GM18499 (cell line): ENCODE measurements at regions not wholly inside any gene's neighbourhood (a gene's known extent, or its start where the extent isn't known, plus 50 kb on each side); places are given as distances from the start of the nearest gene placed in this dataset.
"Not testable (repeated sequence)": the region's sequence is repeated elsewhere in the genome, so short reads cannot be mapped to it uniquely, and the experiment has no call there.

Experiments used
- ATAC-seq: cut with Tn5 transposase; IDR thresholded peaks from one replicate; pipeline ENCODE4 v1.9.1; 2021; ENCODE audit warnings: moderate number of reproducible peaks; ENCODE audit not compliant: insufficient read depth, unreplicated experiment

DNA sequence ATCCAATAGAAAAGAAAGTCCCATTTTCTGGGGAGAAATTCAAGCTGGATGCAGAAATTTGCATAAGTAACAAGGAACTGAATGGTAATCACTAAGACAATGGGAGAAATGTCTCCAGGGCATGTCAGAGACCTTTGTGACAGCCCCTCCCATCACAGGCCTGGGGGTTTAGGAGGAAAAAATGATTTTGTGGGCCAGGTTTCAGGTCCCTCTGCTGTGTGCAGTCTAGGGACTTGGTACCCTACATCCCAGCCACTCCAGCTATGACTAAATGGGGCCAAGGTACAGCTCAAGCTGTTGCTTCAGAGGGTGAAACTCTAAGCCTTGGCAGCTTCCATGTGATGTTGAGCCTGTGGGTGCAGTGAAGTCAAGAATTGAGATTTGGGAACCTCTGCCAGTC is 695.5 kb upstream of the MIR17HG start:
- no peak for ATAC-seq

DNA sequence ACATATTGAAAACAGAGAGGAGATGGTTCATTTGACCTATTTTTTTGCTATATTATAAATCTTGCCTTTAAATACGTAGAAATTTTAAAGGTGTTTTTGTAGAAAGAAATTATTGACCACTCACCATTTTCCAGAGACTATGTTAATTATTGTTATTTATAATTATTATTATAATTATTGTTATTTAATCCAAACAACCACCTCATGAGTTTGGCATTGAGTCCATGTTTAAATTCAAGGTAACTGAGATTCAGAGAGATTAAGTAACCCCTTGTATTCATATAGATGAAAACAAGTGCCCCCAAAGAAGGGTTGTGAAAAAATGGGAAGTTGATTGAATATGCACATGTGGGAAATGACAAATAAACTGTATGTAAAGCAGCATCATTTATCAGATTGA is 692.5 kb upstream of the MIR17HG start:
- no peak for ATAC-seq

DNA sequence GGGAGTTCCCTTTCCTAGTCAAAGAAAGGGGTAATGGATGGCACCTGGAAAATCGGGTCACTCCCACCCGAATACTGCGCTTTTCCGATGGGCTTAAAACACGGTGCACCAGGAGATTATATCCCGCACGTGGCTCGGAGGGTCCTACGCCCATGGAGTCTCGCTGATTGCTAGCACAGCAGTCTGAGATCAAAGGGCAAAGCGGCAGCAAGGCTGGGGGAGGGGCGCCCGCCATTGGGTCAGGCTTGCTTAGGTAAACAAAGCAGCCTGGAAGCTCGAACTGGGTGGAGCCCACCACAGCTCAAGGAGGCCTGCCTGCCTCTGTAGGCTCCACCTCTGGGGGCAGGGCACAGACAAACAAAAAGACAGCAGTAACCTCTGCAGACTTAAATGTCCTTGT is 683.3 kb upstream of the MIR17HG start:
- not testable (repeated sequence) for ATAC-seq

DNA sequence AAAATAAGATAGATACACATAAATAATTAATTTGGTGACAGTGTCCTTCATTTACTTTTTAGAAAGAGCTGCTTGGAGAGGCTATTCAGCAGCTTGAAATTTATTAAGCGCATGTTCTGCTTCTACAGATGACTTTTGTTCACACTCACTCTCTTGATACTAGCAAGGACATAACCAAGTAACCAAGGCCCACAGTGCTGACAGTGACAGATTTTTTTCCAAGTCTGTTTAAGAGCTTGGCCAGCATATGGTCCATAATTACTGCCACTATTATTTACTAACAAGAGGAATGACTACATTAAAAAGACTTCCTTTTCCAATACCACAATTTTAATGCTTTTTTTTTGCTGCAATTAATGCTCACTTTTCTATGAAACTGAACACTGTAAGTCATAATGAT is 673.7 kb upstream of the MIR17HG start:
- ATAC-seq, result no peak

DNA sequence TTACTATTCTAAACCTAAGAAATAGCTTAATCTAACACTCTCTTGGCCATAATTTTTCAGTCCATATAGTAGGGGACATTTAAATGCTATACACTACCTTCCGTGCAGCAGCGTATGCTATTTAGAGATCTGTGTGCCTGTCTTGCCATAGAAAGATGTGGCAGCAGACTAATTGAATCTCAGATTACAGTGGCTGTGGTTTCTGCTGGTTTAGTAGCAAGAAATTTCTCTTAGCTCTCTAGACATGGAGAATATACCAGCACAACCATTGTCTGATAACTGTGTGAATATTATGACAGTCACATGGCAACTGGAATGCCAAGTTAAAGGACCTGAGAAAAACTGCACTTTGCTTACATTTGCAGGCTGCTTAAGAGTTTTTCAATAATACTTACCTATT is 672.4 kb upstream of the MIR17HG start:
- no peak for ATAC-seq

DNA sequence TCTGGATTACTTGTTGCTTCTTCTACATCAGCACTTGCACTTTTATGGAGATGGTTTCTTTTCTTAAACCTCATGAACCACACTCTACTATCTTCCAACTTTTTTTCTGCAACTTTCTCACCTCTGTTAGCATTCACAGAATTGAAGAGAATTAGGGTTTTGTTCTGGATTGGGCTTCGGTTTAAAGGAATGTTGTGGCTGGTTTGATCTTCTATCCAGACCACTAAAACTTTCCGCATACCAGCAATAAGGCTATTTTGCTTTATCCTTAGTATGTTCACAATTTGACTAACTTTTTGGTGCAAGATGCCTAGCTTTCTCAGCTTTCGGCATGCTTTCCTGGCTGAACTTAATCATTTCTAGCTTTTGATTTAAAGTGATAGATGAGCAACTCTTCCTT is 666.7 kb upstream of the MIR17HG start:
- ATAC-seq, result no peak

DNA sequence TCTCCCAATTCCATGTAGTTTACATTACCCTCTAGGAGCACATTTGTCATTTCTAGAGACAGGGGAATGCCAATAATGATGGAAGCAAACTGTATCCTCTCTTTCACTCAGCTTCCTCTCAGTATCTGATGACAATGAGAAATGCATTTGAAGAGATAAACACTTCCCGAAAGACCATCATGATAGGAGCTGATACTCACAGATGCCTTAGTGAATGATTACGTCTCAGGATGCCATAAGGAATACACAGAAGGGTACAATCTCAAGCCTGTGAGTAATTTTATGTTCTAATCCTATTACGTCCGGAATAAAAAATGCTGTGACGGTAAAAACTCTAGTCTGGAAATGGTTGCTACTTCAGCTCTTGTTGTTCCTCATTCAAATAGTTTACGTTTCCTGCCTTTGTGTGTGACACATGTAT is 663.8 kb upstream of the MIR17HG start:
- ATAC-seq, result no peak

DNA sequence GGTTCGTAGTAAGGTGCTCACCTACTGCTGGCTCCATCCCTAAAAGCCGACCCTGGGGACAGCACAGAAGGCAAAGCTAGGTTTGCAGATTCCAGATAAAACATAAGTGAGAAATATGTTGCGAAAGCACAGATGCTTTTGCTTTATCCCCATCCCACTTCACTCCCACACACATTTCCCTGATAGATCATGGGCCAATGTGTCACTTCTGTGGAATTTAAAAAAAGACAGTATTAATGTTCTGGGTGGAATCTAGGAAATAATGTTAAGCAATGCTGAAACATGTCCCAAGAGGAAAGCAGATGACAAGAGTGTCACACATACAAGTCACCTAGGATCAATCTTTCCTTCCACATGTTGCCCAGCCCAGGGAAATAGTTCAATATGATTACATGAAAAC is 661.0 kb upstream of the MIR17HG start:
- no peak for ATAC-seq

DNA sequence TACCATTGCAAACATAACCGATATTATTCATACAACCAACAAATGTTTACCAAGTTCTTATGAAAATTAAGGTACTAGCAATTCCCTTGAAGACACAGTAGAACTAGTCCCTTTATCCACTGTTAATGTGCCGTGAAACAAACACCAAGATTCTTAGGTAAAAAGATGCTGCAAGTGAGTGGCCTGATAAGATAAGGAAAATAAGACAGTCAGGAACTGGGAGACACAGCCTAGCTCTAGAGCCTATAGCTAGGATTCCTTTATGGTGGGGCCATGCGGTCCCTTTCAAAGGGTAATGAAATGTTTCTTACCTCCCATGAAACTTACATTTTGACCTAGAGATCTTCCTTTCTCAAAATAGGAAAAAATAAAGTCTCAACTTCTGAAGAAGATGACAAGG is 658.4 kb upstream of the MIR17HG start:
- ATAC-seq, result no peak

DNA sequence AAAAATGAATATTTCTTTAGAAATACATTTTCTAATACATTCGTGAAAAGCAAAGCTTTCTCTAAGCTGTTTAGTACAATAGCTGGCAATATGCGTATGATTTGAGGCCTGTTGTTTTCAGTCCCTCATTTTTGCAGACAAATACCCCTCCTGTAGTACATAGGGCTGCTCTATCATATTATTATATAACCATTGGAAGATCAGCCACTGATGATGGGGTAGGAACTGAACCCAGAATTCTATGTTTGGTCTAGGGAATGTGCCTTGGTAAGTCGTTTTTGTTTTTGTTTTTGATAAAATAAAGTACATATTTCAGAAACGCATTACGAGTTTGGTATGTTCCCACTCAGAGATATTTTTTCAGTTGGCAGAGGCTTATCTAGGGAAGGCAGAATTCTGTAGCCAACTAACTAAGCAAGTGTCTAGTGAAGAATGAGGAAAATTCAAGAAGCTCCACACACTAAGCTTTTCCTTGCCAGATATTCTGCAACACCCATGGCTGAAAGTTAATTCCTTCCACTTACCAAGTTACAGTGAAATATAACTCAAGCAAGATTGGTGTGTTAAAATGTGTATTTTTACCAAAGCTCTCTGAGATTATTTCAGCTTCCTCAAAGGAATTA is 656.9 kb upstream of the MIR17HG start:
- no peak for ATAC-seq

DNA sequence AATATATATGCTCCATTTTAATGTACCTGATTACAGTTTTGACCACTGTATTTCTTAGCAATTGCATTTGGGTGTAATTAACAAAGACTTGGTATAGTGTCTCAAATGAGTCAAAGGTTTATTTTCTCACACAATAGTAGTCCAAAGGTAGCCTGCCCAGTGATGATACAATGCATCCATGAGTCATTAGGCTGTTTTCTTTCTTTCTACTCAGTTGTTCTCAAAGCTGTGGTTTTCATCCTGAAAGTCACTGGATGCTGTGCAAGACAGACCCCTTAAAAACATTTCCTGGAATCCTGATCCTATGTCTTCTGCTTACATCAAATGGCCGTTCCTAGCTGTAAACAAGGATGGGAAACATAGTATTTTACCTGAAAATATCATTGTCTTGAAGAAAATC is 651.2 kb upstream of the MIR17HG start:
- ATAC-seq, result no peak

DNA sequence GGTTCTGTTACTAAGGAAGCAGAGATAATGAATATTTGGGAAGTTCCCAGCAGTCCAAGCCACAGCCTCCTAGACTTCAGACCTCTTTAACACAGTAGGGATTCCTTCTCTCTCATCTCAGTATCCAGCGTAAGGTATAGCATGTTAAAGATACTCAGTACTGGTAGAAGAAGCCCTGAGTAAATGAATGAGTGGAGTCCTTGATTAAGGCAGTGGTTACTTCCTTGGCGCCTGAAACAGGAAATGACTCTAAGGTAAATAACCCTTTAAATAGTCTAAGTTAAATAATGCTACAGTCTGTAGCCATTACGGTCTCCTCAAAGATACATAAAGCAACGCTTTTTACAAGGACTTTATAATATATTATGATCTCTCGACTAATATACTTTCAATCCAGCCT is 650.8 kb upstream of the MIR17HG start:
- no peak for ATAC-seq

DNA sequence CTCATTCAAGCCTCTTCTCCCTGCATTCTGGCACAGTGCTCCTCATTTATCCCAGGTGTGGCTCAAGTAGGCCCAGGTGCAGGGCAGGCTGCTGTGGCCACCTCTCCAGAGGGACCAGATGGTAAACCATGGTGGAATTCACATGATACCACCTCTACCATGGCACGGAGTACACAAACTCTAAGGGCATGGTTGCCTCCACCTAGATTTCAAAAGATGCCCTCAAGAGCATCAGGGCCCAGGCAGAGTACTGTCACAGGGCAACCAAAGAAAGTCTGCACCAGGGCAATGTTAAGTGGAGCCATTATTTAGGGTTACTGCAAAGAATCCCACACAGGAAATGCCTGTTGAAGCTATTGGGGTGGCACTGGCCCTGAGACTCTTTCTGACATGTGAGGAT is 647.1 kb upstream of the MIR17HG start:
- no peak for ATAC-seq

DNA sequence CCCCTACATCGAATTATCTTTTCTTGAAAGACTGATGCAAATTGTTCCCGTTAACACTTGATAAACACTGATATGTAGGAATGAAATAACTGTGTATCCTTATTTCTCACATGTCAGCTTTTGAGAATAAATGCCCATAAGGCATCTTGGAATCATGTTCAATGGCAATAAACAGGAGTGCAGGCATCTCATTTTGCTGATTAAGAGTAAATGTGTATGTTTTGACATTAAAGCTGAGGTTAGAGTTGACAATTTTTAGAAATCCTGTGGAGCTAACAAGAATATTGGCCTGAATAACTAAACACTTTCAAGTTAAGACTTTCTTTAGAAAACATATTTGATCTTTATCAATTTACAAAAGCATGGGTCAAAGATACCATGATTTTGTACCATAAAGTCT is 646.2 kb upstream of the MIR17HG start:
- no peak for ATAC-seq

DNA sequence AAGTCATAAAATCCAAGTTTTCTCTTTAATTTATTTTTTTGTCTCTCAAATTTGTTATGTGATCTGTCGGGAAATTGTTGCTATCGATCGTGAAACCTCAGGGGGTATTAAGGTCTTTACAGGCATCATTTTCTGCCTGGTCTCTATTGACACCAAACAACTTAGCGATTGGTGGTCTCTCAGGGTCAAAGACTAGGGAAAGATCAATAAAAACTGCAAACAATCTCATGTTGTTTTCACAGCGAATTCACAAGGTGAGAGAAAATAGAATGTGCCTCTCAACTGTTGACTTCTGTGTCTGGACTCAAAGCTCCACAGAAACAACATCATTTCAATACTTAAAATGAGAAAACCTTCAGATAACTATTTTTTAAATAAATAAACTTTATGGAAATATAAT is 645.4 kb upstream of the MIR17HG start:
- ATAC-seq, result no peak

DNA sequence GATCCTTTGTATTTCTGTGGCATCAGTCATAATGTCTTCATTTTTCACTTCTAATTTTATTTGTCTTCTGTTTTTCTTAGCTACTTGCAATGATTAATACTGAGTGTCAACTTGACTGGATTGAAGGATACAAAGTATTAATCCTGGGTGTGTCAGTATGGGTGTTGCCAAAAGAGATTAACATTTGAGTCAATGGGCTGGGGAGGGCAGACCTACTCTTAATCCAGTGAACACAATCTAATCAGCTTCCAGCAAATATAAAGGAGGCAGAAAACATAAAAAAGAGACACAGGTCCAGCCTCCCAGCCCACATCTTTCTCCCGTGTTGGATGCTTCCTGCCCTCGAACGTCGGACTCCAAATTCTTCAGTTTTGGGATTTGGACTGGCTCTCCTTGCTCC is 640.9 kb upstream of the MIR17HG start:
- ATAC-seq, result no peak

DNA sequence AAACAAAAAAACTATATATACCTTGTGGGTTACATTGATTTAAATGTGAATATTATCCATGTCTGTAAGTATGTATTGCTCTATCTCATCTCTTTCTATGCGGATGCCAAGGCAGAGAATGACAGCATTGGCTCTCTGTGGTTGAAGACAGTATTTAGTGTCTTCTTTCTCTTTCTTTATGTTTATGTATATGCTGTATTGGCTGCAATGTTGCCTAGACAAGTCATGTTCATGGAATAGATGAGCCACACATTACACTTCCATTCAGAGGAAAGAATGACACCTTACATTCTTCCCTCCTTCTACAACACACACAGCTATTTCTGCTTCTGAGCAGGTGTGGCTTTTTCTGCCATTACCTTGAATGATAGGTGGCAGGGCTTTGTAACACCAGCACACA is 639.4 kb upstream of the MIR17HG start:
- no peak for ATAC-seq

DNA sequence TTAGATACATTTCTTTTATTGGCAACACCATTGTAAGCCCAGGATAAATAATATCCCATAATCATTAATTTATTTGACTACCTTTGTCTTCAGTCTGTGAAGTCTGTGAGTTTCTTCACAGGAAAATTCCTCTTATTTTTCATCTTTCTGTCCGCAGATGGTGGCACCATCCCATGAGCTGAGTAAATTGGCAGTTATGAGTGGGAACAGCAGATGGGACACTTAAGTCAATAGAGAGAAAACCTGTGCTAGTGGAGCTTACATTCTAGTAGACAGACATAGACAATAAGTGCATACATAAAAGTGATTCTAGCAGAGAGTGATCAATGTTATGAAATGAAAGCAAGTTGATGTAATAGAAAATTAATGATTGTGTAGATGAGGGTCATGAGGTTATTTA is 638.2 kb upstream of the MIR17HG start:
- no peak for ATAC-seq

DNA sequence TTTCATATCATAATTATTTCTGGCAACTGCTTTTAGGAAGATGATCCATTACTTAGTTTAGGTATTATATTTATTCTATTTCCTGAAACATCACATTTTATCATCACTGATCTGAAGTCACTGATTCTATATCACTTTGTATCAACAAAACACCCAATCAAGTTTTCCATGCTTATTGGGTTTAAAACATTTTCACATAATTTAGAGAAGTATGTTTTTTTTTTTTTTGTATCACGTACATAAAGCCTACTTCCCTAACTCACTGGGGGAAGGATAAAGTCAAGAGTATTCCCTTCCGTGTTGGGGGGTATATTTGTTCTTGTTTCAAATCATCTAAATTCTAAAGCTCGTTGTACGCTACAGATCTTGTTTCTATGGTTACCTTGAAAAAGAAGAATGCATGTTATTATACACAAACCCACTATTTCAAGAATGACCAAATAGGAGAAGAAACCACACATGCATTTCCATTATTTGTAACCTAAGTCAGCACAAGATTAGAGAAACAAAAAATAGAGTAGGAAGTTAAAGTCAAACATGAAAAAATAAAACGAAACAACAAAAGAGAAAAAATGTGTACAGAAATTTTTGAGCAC is 637.2 kb upstream of the MIR17HG start:
- ATAC-seq, result no peak

DNA sequence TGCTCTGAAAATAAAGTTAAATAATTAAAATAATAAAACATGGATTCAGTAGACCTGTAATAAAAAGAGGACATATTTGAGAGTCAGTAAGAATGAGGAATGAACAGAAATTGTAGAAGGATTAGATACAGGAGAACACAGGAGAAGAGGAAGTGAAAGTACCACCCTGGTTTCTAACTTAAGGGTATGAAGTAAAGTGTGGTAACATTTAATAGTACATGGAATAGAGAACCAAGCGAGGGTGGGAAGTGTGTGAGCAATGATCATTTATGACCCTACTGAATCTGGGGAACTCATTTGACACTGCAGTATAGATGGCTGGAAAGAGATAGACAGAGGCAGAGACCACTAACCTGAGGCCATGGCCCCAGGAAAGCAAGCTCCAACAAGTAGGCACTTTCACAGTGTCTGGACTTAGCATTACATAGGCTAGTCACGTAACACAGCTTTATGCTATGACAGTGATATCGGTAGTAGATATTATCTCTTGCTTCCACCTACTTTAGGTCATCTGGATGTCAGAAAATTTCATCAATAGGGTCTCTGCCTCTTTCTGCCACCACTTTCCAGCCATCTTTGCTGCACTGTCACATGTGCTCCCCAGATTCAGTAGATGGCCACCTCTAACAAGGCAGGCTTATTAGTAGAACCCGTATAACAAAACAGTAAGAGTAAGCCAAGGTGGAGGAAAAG is 633.9 kb upstream of the MIR17HG start:
- ATAC-seq, result no peak

DNA sequence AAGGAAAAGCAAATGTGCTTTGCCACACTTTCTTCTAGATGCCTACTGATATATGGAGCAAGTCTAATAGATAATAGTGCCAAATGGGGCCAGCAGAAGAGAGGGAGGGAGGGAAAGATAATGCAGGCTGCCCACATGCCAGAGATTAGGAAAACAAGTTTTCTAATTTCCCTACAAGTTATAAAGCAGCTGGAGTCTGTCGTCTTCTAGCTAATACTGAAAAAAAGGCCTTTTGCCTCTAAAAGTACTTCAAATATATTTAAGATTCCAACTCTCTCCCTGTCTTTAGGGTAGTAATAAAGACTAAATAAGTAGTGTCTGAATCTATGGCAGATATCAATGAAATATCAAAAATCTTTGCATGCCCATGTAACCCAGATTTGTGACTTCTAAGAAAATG is 632.0 kb upstream of the MIR17HG start:
- no peak for ATAC-seq

DNA sequence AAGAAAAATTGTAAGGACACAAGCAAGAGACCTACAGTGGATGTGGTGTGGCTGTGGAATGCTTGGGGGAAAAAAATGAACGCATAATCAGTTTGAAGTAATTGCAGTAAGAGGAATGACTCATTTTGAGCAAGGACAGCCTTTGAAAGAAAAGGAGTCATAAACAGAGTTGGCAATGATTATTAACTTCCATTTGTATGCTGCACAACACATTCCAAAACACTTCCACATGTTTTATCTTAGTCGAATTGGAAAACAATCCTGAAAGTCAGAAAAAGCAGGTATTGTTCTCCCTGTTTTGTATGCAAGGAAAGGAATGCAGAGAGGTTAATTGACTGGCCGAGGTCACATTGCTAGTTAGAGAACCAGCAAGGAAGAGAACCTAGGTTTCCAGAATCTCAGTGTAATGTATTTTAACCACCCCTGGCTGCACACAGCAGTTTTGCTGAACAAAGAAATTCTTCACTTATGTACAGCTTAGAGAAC is 630.0 kb upstream of the MIR17HG start:
- no peak for ATAC-seq
